ENCODE measurements at regions not wholly inside any gene's neighbourhood (a gene's known extent, or its start where the extent isn't known, plus 50 kb on each side); places are given as distances from the start of the nearest gene placed in this dataset.

- peaks cover 0 to 3% (median 0%) of the 10 kb centered on the region in 4 donors for H3K27me3 ChIP-seq (ENCODE audit: control insufficient read depth in 4 of 4, insufficient read depth in 4 of 4, low read length in 3 of 4)
- DNase-seq (ENCODE audit: low spot score), result no peak
- no peak overlapping the region for H3K4me3 ChIP-seq (ENCODE audit: low read depth in 1 of 3, low read length in 3 of 3)
- no peak overlapping the region for H3K27ac ChIP-seq (ENCODE audit: low read depth in 1 of 2, low read length in 2 of 2)
- no peaks in the 10 kb centered on the region for H3K9me3 ChIP-seq (ENCODE audit: control insufficient read depth in 4 of 4, low read length in 3 of 4)
- no peak overlapping the region for H3K9ac ChIP-seq (ENCODE audit: low read depth in 1 of 2, low read length in 2 of 2)
- H3K4me1 ChIP-seq (ENCODE audit: control insufficient read depth in 4 of 4, insufficient read depth in 4 of 4, low read length in 3 of 4), result no peaks in the 10 kb centered on the region
- no peak for TF ChIP-seq HNF4A (conservative IDR thresholded peaks at IDR 0.05)
- WGBS, result 34% methylated on average over 13 of the region's 13 CpGs
- H3K36me3 ChIP-seq (ENCODE audit: control insufficient read depth in 4 of 4, insufficient read depth in 3 of 4, low read depth in 1 of 4, low read length in 3 of 4), result no peaks in the 10 kb centered on the region
These were observed 406.0 kb downstream of the SEC14L1 start for GRCh38 chr17:77546772-77547241.

- no peak for DNase-seq (ENCODE audit: low spot score)
- peaks cover 0 to 3% (median 0%) of the 10 kb centered on the region in 4 donors for H3K27me3 ChIP-seq (ENCODE audit: control insufficient read depth in 4 of 4, insufficient read depth in 4 of 4, low read length in 3 of 4)
- H3K36me3 ChIP-seq (ENCODE audit: control insufficient read depth in 4 of 4, insufficient read depth in 3 of 4, low read depth in 1 of 4, low read length in 3 of 4), result no peaks in the 10 kb centered on the region
- no peak overlapping the region for H3K4me3 ChIP-seq (ENCODE audit: low read depth in 1 of 3, low read length in 3 of 3)
- H3K9ac ChIP-seq (ENCODE audit: low read depth in 1 of 2, low read length in 2 of 2), result no peak overlapping the region
- 75% methylated on average over 5 of the region's 5 CpGs for WGBS
- H3K27ac ChIP-seq (ENCODE audit: low read depth in 1 of 2, low read length in 2 of 2), result no peak overlapping the region
- TF ChIP-seq SP1 (IDR thresholded peaks at IDR 0.05) (no peak), NR2F2 (IDR thresholded peaks at IDR 0.05) (no peak), REST (IDR thresholded peaks at IDR 0.05) (no peak), FOXA2 (IDR thresholded peaks at IDR 0.05) (no peak), RXRA (IDR thresholded peaks at IDR 0.05) (no peak), HNF4G (IDR thresholded peaks at IDR 0.05) (no peak), GABPA (IDR thresholded peaks at IDR 0.05 in 1 of 2, conservative IDR thresholded peaks at IDR 0.05 in 1 of 2) (no peak), YY1 (IDR thresholded peaks at IDR 0.05) (no peak), MAX (IDR thresholded peaks at IDR 0.05) (no peak), ZBTB33 (IDR thresholded peaks at IDR 0.05) (no peak)
- no peaks in the 10 kb centered on the region for H3K4me1 ChIP-seq (ENCODE audit: control insufficient read depth in 4 of 4, insufficient read depth in 4 of 4, low read length in 3 of 4)
- H3K9me3 ChIP-seq (ENCODE audit: control insufficient read depth in 4 of 4, low read length in 3 of 4), result no peaks in the 10 kb centered on the region
These were observed 408.2 kb downstream of the SEC14L1 start for GRCh38 chr17:77548967-77549366.

- Histone ChIP-seq H3K36me3 (ENCODE audit: control insufficient read depth in 4 of 4, insufficient read depth in 3 of 4, low read depth in 1 of 4, low read length in 3 of 4) (no peaks in the 10 kb centered on the region), H3K4me3 (ENCODE audit: low read depth in 1 of 3, low read length in 3 of 3) (no peak overlapping the region), H3K4me1 (ENCODE audit: control insufficient read depth in 4 of 4, insufficient read depth in 4 of 4, low read length in 3 of 4) (no peaks in the 10 kb centered on the region), H3K27me3 (ENCODE audit: control insufficient read depth in 4 of 4, insufficient read depth in 4 of 4, low read length in 3 of 4) (peaks cover 0 to under 1% (median 0%) of the 10 kb centered on the region in 4 donors), H3K9ac (ENCODE audit: low read depth in 1 of 2, low read length in 2 of 2) (no peak overlapping the region), H3K27ac (ENCODE audit: low read depth in 1 of 2, low read length in 2 of 2) (no peak overlapping the region), H3K9me3 (ENCODE audit: control insufficient read depth in 4 of 4, low read length in 3 of 4) (no peaks in the 10 kb centered on the region)
- TF ChIP-seq YY1 (IDR thresholded peaks at IDR 0.05) (no peak), HNF4A (conservative IDR thresholded peaks at IDR 0.05) (no peak)
- DNase-seq (ENCODE audit: low spot score), result peak; percentile 51
- WGBS, result 72% methylated on average over 10 of the region's 10 CpGs
These were observed 408.7 kb upstream of the TNRC6C start for GRCh38 chr17:77549726-77550366.

All from liver (tissue), 7 donors.